H9 (cell line): ENCODE measurements at regions not wholly inside any gene's neighbourhood (a gene's known extent, or its start where the extent isn't known, plus 50 kb on each side); places are given as distances from the start of the nearest gene placed in this dataset.

Source experiments
- DNase-seq: peaks from one replicate; pipeline ENCODE4 v3.0.0-alpha.2; 2017
- H2AFZ ChIP-seq: one replicate; pipeline ENCODE4 v1.6.1; 2013; ENCODE audit warnings: mild to moderate bottlenecking, low read length, control low read depth, moderate library complexity
- H2AK5ac ChIP-seq: 2 replicates; pipeline ENCODE4 v1.6.1; 2013; ENCODE audit warnings: low read length, control low read depth, mixed read lengths; ENCODE audit not compliant: insufficient read length
- H2BK120ac ChIP-seq: one replicate; pipeline ENCODE4 v1.6.1; 2013; ENCODE audit warnings: low read depth, mild to moderate bottlenecking, low read length, control low read depth, inconsistent platforms; ENCODE audit not compliant: poor library complexity, severe bottlenecking
- H2BK12ac ChIP-seq: 2 replicates; pipeline ENCODE4 v1.6.1; 2013; ENCODE audit warnings: low read length, control low read depth, mixed read lengths, low read depth; ENCODE audit not compliant: insufficient read length
- H2BK15ac ChIP-seq: 2 replicates; pipeline ENCODE4 v1.6.1; 2013; ENCODE audit warnings: low read depth, low read length, control low read depth
- H2BK20ac ChIP-seq: one replicate; pipeline ENCODE4 v1.6.1; 2013; ENCODE audit warnings: low read depth, mild to moderate bottlenecking, low read length, control low read depth, inconsistent platforms; ENCODE audit not compliant: poor library complexity, severe bottlenecking
- H2BK5ac ChIP-seq: 2 replicates; pipeline ENCODE4 v1.6.1; 2013; ENCODE audit warnings: low read length, control low read depth, mixed read lengths; ENCODE audit not compliant: insufficient read length
- H3K14ac ChIP-seq: 2 replicates; pipeline ENCODE4 v1.6.1; 2013; ENCODE audit warnings: low read length, control low read depth; ENCODE audit not compliant: insufficient read depth
- H3K18ac ChIP-seq: 2 replicates; pipeline ENCODE4 v1.6.1; 2013; ENCODE audit warnings: low read depth, mild to moderate bottlenecking, mixed read lengths, low read length, control low read depth; ENCODE audit not compliant: insufficient read length
- H3K23ac ChIP-seq: 2 replicates; pipeline ENCODE4 v1.6.1; 2013; ENCODE audit warnings: low read length, control low read depth, mixed read lengths, low read depth; ENCODE audit not compliant: insufficient read length
- H3K23me2 ChIP-seq: 2 replicates; pipeline ENCODE4 v1.6.1; 2013; ENCODE audit warnings: low read depth, mild to moderate bottlenecking, mixed read lengths, low read length, control low read depth; ENCODE audit not compliant: insufficient read length, poor library complexity, severe bottlenecking
- H3K27ac ChIP-seq: 2 replicates; pipeline ENCODE4 v1.5.1; 2013; ENCODE audit warnings: low read length, control low read depth, mixed read lengths, low read depth; ENCODE audit not compliant: insufficient read length
- H3K27me3 ChIP-seq: 2 replicates; pipeline ENCODE4 v1.6.1; 2013; ENCODE audit warnings: low read length, control low read depth, inconsistent platforms; ENCODE audit not compliant: insufficient read depth
- H3K4ac ChIP-seq: 2 replicates; pipeline ENCODE4 v1.6.1; 2013; ENCODE audit warnings: low read depth, mild to moderate bottlenecking, control low read depth, inconsistent platforms, low read length, moderate library complexity
- H3K4me1 ChIP-seq: 2 replicates; pipeline ENCODE4 v1.6.1; 2013; ENCODE audit warnings: low read length, control low read depth, inconsistent platforms; ENCODE audit not compliant: insufficient read depth
- H3K4me2 ChIP-seq: 2 replicates; pipeline ENCODE4 v1.6.1; 2013; ENCODE audit warnings: low read length, control low read depth, mixed read lengths; ENCODE audit not compliant: insufficient read length, insufficient read depth
- H3K56ac ChIP-seq: 2 replicates; pipeline ENCODE4 v1.6.1; 2013; ENCODE audit warnings: low read depth, mild to moderate bottlenecking, mixed read lengths, low read length, control low read depth; ENCODE audit not compliant: insufficient read length
- H3K79me1 ChIP-seq: 2 replicates; pipeline ENCODE4 v1.6.1; 2013; ENCODE audit warnings: low read depth, mild to moderate bottlenecking, moderate library complexity, low read length, control low read depth, inconsistent platforms; ENCODE audit not compliant: insufficient read depth, poor library complexity, severe bottlenecking
- H3K79me2 ChIP-seq: 2 replicates; pipeline ENCODE4 v1.6.1; 2013; ENCODE audit warnings: low read length, control low read depth, inconsistent platforms; ENCODE audit not compliant: insufficient read depth
- H3K9ac ChIP-seq: 2 replicates; pipeline ENCODE4 v1.6.1; 2013; ENCODE audit warnings: low read length, control low read depth, mixed read lengths; ENCODE audit not compliant: insufficient read length; ENCODE audit errors: extremely low read depth
- H3K9me3 ChIP-seq: one replicate; pipeline ENCODE4 v1.6.1; 2013; ENCODE audit warnings: low read depth, low read length, inconsistent platforms; ENCODE audit not compliant: control insufficient read depth
- H3T11ph ChIP-seq: one replicate; pipeline ENCODE4 v1.6.1; 2013; ENCODE audit warnings: mild to moderate bottlenecking, low read length, control low read depth, inconsistent platforms
- H4K20me1 ChIP-seq: one replicate; pipeline ENCODE4 v1.6.1; 2013; ENCODE audit not compliant: control insufficient read depth, insufficient read length, insufficient read depth
- H4K5ac ChIP-seq: 2 replicates; pipeline ENCODE4 v1.6.1; 2013; ENCODE audit warnings: low read depth, mild to moderate bottlenecking, mixed read lengths, low read length, control low read depth; ENCODE audit not compliant: insufficient read length
- H4K8ac ChIP-seq: replicated peaks from 2 replicates; pipeline ENCODE4 v1.6.1; 2013; ENCODE audit warnings: low read length, control low read depth, mixed read lengths, low read depth; ENCODE audit not compliant: insufficient read length
- H4K91ac ChIP-seq: 2 replicates; pipeline ENCODE4 v1.6.1; 2013; ENCODE audit warnings: low read depth, mild to moderate bottlenecking, moderate library complexity, mixed read lengths, low read length, control low read depth; ENCODE audit not compliant: insufficient read length
- H3K27ac Mint-ChIP-seq, 3 experiments: 2 replicates in 2 of 3; 3 replicates in 1 of 3; pipeline ENCODE4 v1.8.0; 2020 to 2021; ENCODE audit warnings: mixed read lengths in 3 of 3, mild to moderate bottlenecking in 1 of 3, moderate library complexity in 1 of 3
- H3K27me3 Mint-ChIP-seq: 2 replicates; pipeline ENCODE4 v1.8.0; 2021; ENCODE audit warnings: low read depth, mild to moderate bottlenecking, moderate library complexity, mixed read lengths
- H3K36me3 Mint-ChIP-seq, 3 experiments: 2 replicates in 2 of 3; 3 replicates in 1 of 3; pipeline ENCODE4 v1.8.0; 2020 to 2021; ENCODE audit warnings: low read depth in 3 of 3, mixed read lengths in 3 of 3; ENCODE audit not compliant: insufficient read depth in 1 of 3
- H3K4me1 Mint-ChIP-seq, 2 experiments: 2 replicates each; pipeline ENCODE4 v1.8.0; 2020; ENCODE audit warnings: mixed read lengths in 2 of 2
- H3K4me3 Mint-ChIP-seq, 2 experiments: 2 replicates in 1 of 2; 3 replicates in 1 of 2; pipeline ENCODE4 v1.8.0; 2020 to 2021; ENCODE audit warnings: mild to moderate bottlenecking in 2 of 2, mixed read lengths in 2 of 2, moderate library complexity in 1 of 2
- H3K9me3 Mint-ChIP-seq, 2 experiments: 2 replicates in 1 of 2; 3 replicates in 1 of 2; pipeline ENCODE4 v1.8.0; 2020; ENCODE audit warnings: mild to moderate bottlenecking in 2 of 2, mixed read lengths in 2 of 2, moderate library complexity in 1 of 2
- WGBS: extraction: QIAGEN DNeasy Blood & Tissue Kit; methylation state at CpG from one replicate; pipeline ENCODE4 v1.1.7; 2013; ENCODE audit warnings: missing lambda C conversion rate, low lambda C conversion rate, mixed read lengths; ENCODE audit not compliant: insufficient read length; ENCODE audit errors: extremely low coverage; 5-methylcytosine and 5-hydroxymethylcytosine counted together
- TF ChIP-seq, protein P1 (sequence below): fragments of 200-600 bp; sonication (generic); conservative IDR thresholded peaks from 3 replicates; pipeline ENCODE4 v1.8.0; 2021; ENCODE audit warnings: antibody characterized with exemption, mild to moderate bottlenecking

DNA sequence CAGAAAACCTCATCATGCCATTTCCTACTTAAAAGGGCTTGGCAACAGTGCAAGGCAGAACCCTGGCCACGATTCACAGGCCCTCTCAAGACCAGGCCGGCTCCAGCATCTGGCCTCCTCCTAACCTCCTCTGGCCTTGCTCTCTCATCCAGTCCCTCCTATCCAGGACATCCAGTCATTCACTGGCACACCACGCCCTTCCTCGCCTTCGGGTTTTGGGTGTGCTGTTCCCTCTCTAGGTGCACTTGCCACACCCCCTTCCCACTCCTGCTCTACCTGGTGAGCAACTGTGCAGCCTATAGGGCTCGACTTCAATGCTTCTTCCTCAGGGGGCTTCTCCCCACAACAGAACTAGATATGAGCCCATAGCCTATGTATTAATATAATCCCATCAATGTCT, 317.1 kb downstream of the ARRDC4 start:
- Histone ChIP-seq H3K23me2 (no peaks in the 10 kb centered on the region), H2BK5ac (no peak overlapping the region), H3K23ac (no peak overlapping the region), H2BK15ac (no peak overlapping the region), H3K79me1 (no peaks in the 10 kb centered on the region), H3K27me3 (no peaks in the 10 kb centered on the region), H3K4ac (no peak overlapping the region), H3K4me2 (no peak overlapping the region), H4K8ac (no peak overlapping the region), H4K20me1 (no peaks in the 10 kb centered on the region), H2BK120ac (no peak overlapping the region), H3K27ac (no peak overlapping the region), H2AK5ac (no peak overlapping the region), H3T11ph (no peak overlapping the region), H3K9me3 (no peaks in the 10 kb centered on the region), H3K56ac (no peak overlapping the region), H3K4me1 (no peaks in the 10 kb centered on the region), H2AFZ (no peak overlapping the region), H3K79me2 (no peaks in the 10 kb centered on the region), H2BK20ac (no peak overlapping the region), H2BK12ac (no peak overlapping the region), H4K91ac (no peak overlapping the region), H3K9ac (no peak overlapping the region), H4K5ac (no peak overlapping the region), H3K14ac (no peak overlapping the region), H3K18ac (no peak overlapping the region)
- Mint-ChIP-seq H3K4me1 (peaks cover 7 to 12% of the 10 kb centered on the region in 2 experiments), H3K27me3 (no peaks in the 10 kb centered on the region; the same call in 1 of the 2 replicates), H3K36me3 (no peaks in the 10 kb centered on the region), H3K4me3 (no peak overlapping the region), H3K9me3 (no peaks in the 10 kb centered on the region; a peak in 2 of 5 replicates), H3K27ac (no peak overlapping the region)
- no CpG with 5 or more reads among the region's 6 CpGs for WGBS
- DNase-seq, result no peak
- TF ChIP-seq, protein P1, sequence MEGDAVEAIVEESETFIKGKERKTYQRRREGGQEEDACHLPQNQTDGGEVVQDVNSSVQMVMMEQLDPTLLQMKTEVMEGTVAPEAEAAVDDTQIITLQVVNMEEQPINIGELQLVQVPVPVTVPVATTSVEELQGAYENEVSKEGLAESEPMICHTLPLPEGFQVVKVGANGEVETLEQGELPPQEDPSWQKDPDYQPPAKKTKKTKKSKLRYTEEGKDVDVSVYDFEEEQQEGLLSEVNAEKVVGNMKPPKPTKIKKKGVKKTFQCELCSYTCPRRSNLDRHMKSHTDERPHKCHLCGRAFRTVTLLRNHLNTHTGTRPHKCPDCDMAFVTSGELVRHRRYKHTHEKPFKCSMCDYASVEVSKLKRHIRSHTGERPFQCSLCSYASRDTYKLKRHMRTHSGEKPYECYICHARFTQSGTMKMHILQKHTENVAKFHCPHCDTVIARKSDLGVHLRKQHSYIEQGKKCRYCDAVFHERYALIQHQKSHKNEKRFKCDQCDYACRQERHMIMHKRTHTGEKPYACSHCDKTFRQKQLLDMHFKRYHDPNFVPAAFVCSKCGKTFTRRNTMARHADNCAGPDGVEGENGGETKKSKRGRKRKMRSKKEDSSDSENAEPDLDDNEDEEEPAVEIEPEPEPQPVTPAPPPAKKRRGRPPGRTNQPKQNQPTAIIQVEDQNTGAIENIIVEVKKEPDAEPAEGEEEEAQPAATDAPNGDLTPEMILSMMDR, result no peak
